DOHH2 (cell line): ENCODE measurements at regions not wholly inside any gene's neighbourhood (a gene's known extent, or its start where the extent isn't known, plus 50 kb on each side); places are given as distances from the start of the nearest gene placed in this dataset.
"Not testable (repeated sequence)": the region's sequence is repeated elsewhere in the genome, so short reads cannot be mapped to it uniquely, and the experiment has no call there.

Source experiments
- H3F3A ChIP-seq: fragments of 200-600 bp; sonication (generic), shearing (Covaris generic); 2 replicates; pipeline ENCODE4 v1.6.0; 2016; ENCODE audit warnings: antibody characterized with exemption, mild to moderate bottlenecking; ENCODE audit not compliant: control insufficient read depth, insufficient read depth
- H3K27ac ChIP-seq: fragments of 200-600 bp; sonication (generic); 2 replicates; pipeline ENCODE4 v1.5.1; 2014; ENCODE audit warnings: low read depth, mild to moderate bottlenecking, low read length, moderate library complexity
- H3K27me3 ChIP-seq: fragments of 200-600 bp; sonication (generic); 2 replicates; pipeline ENCODE4 v1.6.1; 2014; ENCODE audit warnings: mild to moderate bottlenecking, low read length, mixed read lengths; ENCODE audit not compliant: control insufficient read depth
- H3K36me3 ChIP-seq: fragments of 200-600 bp; sonication (generic); 2 replicates; pipeline ENCODE4 v1.6.1; 2014; ENCODE audit warnings: mild to moderate bottlenecking, low read length, moderate library complexity, mixed read lengths; ENCODE audit not compliant: control insufficient read depth
- H3K4me1 ChIP-seq: fragments of 200-600 bp; sonication (generic); 2 replicates; pipeline ENCODE4 v1.6.1; 2014; ENCODE audit warnings: mild to moderate bottlenecking, low read length, mixed read lengths; ENCODE audit not compliant: control insufficient read depth
- H3K4me2 ChIP-seq: fragments of 200-600 bp; sonication (generic); 2 replicates; pipeline ENCODE4 v1.6.0; 2014; ENCODE audit warnings: mild to moderate bottlenecking, low read length, moderate library complexity
- H3K4me3 ChIP-seq: fragments of 200-600 bp; sonication (generic); 2 replicates; pipeline ENCODE4 v1.5.1; 2014; ENCODE audit warnings: mild to moderate bottlenecking, low read length, mixed read lengths
- H3K79me2 ChIP-seq: fragments of 200-600 bp; sonication (generic); 2 replicates; pipeline ENCODE4 v1.6.1; 2014; ENCODE audit warnings: mild to moderate bottlenecking, low read length, mixed read lengths; ENCODE audit not compliant: control insufficient read depth
- H3K9me2 ChIP-seq: fragments of 200-600 bp; sonication (generic); replicated peaks from 2 replicates; pipeline ENCODE4 v1.6.1; 2014; ENCODE audit warnings: mild to moderate bottlenecking, low read length, mixed read lengths; ENCODE audit not compliant: control insufficient read depth
- H3K9me3 ChIP-seq: fragments of 200-600 bp; sonication (generic); 2 replicates; pipeline ENCODE4 v1.6.1; 2014; ENCODE audit warnings: antibody characterized with exemption, low read length, mixed read lengths; ENCODE audit not compliant: control insufficient read depth, insufficient read depth
- H4K20me1 ChIP-seq: fragments of 200-600 bp; sonication (generic); 2 replicates; pipeline ENCODE4 v1.6.0; 2014; ENCODE audit warnings: low read depth, mild to moderate bottlenecking, antibody characterized with exemption, low read length, moderate library complexity; ENCODE audit not compliant: control insufficient read depth, insufficient read depth
- EZH2phosphoT487 ChIP-seq: fragments of 200-600 bp; sonication (generic); IDR thresholded peaks from 2 replicates; pipeline ENCODE4 v1.6.1; 2017; ENCODE audit warnings: borderline replicate concordance, mild to moderate bottlenecking, antibody characterized with exemption, low read length, moderate library complexity, mixed read lengths
- TF ChIP-seq, protein P1 (sequence below): fragments of 200-600 bp; sonication (generic); IDR thresholded peaks from one replicate; pipeline ENCODE4 v1.5.1; 2014; ENCODE audit warnings: antibody characterized with exemption, mild to moderate bottlenecking, low read depth, low read length; ENCODE audit not compliant: poor library complexity, severe bottlenecking

DNA sequence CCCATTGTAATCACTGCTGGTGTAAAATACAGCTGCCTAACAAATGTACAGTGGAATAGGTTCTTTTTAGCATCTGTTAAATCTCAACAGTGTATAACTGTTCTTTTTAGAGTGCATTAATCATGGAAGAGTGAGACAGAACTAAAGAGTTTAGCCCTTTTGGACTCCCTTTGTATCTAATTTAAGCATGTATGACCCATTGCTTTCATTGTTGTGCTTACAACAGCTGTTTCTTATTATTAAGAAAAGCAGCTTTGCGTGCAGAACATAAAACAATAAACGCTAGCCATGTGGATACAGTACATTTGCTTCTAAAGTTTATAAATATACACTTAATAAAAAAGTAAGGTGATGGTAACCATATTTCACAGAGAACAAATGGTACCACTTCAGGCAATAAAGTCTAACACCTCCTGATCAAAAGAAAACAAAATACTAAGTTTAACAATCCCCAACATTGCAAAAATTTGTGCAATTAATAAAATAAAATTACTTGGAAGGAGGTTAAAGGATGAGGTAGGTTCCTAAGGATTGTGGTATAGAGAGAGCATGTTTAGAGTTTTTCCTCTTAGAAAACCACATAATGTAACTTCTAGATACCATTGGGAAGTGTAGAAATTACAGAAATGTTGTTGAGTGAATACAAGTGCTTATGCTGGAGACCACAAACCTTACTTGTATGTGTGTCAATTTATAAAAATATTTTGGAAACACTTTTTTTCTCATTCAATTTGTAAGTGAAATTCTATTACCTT, 448.7 kb downstream of the SLC6A15 start:
- TF ChIP-seq EZH2phosphoT487, result no peak
- Histone ChIP-seq H3K27me3 (no peaks in the 10 kb centered on the region), H3K27ac (no peak overlapping the region), H4K20me1 (no peaks in the 10 kb centered on the region), H3K9me3 (no peaks in the 10 kb centered on the region), H3K36me3 (no peaks in the 10 kb centered on the region), H3K4me1 (no peaks in the 10 kb centered on the region), H3F3A (no peaks in the 10 kb centered on the region), H3K4me3 (no peak overlapping the region), H3K4me2 (no peak overlapping the region), H3K9me2 (no peaks in the 10 kb centered on the region), H3K79me2 (no peaks in the 10 kb centered on the region)

- H3K4me2 ChIP-seq, result no peak overlapping the region
- H3K27ac ChIP-seq, result no peak overlapping the region
- no peaks in the 10 kb centered on the region for H3F3A ChIP-seq
- H3K36me3 ChIP-seq, result no peaks in the 10 kb centered on the region
- H3K9me2 ChIP-seq, result no peaks in the 10 kb centered on the region
- no peaks in the 10 kb centered on the region for H3K4me1 ChIP-seq
- H3K4me3 ChIP-seq, result no peak overlapping the region
- H3K79me2 ChIP-seq, result no peaks in the 10 kb centered on the region
- TF ChIP-seq, protein P1, sequence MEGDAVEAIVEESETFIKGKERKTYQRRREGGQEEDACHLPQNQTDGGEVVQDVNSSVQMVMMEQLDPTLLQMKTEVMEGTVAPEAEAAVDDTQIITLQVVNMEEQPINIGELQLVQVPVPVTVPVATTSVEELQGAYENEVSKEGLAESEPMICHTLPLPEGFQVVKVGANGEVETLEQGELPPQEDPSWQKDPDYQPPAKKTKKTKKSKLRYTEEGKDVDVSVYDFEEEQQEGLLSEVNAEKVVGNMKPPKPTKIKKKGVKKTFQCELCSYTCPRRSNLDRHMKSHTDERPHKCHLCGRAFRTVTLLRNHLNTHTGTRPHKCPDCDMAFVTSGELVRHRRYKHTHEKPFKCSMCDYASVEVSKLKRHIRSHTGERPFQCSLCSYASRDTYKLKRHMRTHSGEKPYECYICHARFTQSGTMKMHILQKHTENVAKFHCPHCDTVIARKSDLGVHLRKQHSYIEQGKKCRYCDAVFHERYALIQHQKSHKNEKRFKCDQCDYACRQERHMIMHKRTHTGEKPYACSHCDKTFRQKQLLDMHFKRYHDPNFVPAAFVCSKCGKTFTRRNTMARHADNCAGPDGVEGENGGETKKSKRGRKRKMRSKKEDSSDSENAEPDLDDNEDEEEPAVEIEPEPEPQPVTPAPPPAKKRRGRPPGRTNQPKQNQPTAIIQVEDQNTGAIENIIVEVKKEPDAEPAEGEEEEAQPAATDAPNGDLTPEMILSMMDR, result no peak
- TF ChIP-seq EZH2phosphoT487, result no peak
- no peaks in the 10 kb centered on the region for H4K20me1 ChIP-seq
- no peaks in the 10 kb centered on the region for H3K9me3 ChIP-seq
- no peaks in the 10 kb centered on the region for H3K27me3 ChIP-seq
Observed at GRCh38 chr12:84455598-84455997, 457.0 kb downstream of the SLC6A15 start.

- not testable (repeated sequence) for H3K4me3 ChIP-seq, H3K4me2 ChIP-seq, H3F3A ChIP-seq, H3K79me2 ChIP-seq, H3K27ac ChIP-seq, H3K4me1 ChIP-seq, H3K27me3 ChIP-seq, H3K9me2 ChIP-seq, H4K20me1 ChIP-seq, H3K36me3 ChIP-seq, H3K9me3 ChIP-seq
Observed at GRCh38 chr12:84446478-84446877, 466.1 kb downstream of the SLC6A15 start.

GRCh38 chr12:84436134-84436533, 476.5 kb downstream of the SLC6A15 start:
- Histone ChIP-seq H3K36me3 (no peaks in the 10 kb centered on the region), H3K27me3 (no peaks in the 10 kb centered on the region), H3K27ac (no peak overlapping the region), H3K9me2 (no peaks in the 10 kb centered on the region; the same call in 1 of the 2 replicates), H3F3A (no peaks in the 10 kb centered on the region), H3K79me2 (no peaks in the 10 kb centered on the region), H3K9me3 (no peaks in the 10 kb centered on the region), H3K4me2 (no peak overlapping the region), H4K20me1 (no peaks in the 10 kb centered on the region), H3K4me3 (no peak overlapping the region), H3K4me1 (no peaks in the 10 kb centered on the region)
- TF ChIP-seq, protein P1, result no peak
- no peak for TF ChIP-seq EZH2phosphoT487
